Endothelial cell of umbilical vein (primary cell): ENCODE measurements at regions not wholly inside any gene's neighbourhood (a gene's known extent, or its start where the extent isn't known, plus 50 kb on each side); places are given as distances from the start of the nearest gene placed in this dataset.

ENCODE experiments used
- BruUV-seq: library from RNA; stranded (reverse); fragments of 400-500 nt; replicated peaks from 2 replicates; lab custom pipeline; 2021; lab: Mats Ljungman, UMichigan
- CTCF ChIA-PET: fragments of 300-600, 350-600 bp; sonication (Branson Sonifier 250); formaldehyde crosslinking; loops from one replicate; lab custom pipeline; 2021; ENCODE audit warnings: antibody characterized with exemption, inconsistent platforms; lab: Charles Lee
- POLR2A ChIA-PET: fragments of 300-600, 350-600 bp; sonication (Branson Sonifier 250); formaldehyde crosslinking; loops from one replicate; lab custom pipeline; 2021; ENCODE audit warnings: antibody characterized with exemption, inconsistent platforms; lab: Charles Lee
- DNase-seq: peaks from one replicate; pipeline ENCODE4 v3.0.0-alpha.2; 2011; ENCODE audit warnings: low read depth, low spot score
- FAIRE-seq: peaks from 2 replicates; lab custom pipeline; 2011; peaks lifted over from hg19 to GRCh38; lab: Jason Lieb, UNC
- H2AFZ ChIP-seq: 2 replicates; pipeline ENCODE4 v1.6.0; 2012; ENCODE audit warnings: low read depth, low read length, control low read depth, inconsistent platforms
- H3K27ac ChIP-seq: 2 replicates; pipeline ENCODE4 v1.5.1; 2011; ENCODE audit warnings: low read depth, mild to moderate bottlenecking, control low read depth, low read length, moderate library complexity; ENCODE audit not compliant: insufficient read depth
- H3K27me3 ChIP-seq, 2 experiments: 2 replicates each; pipeline versions ENCODE4 v1.6.0 to v1.6.1; 2011; ENCODE audit warnings: low read length in 2 of 2, mixed read lengths in 1 of 2; ENCODE audit not compliant: control insufficient read depth in 2 of 2, insufficient read depth in 2 of 2
- H3K36me3 ChIP-seq, 2 experiments: 2 replicates in 1 of 2; 3 replicates in 1 of 2; pipeline ENCODE4 v1.5.1; 2011; ENCODE audit warnings: low read length in 2 of 2, mild to moderate bottlenecking in 1 of 2, moderate library complexity in 1 of 2; ENCODE audit not compliant: control insufficient read depth in 2 of 2, insufficient read depth in 2 of 2; ENCODE audit errors: extremely low read depth in 1 of 2
- H3K4me1 ChIP-seq: 3 replicates; pipeline ENCODE4 v1.5.1; 2011; ENCODE audit warnings: mild to moderate bottlenecking, low read length; ENCODE audit not compliant: control insufficient read depth, insufficient read depth; ENCODE audit errors: extremely low read depth
- H3K4me2 ChIP-seq: 2 replicates; pipeline ENCODE4 v1.6.1; 2011; ENCODE audit warnings: low read length, control low read depth, mixed read lengths; ENCODE audit not compliant: insufficient read depth
- H3K4me3 ChIP-seq, 3 experiments: fragments of 200-600 bp in 1 of 3; sonication (generic), shearing (Covaris generic) in 1 of 3; replicated peaks in 1 of 3; 2 replicates each; pipeline ENCODE4 v1.5.1; 2011 to 2016; ENCODE audit warnings: control low read depth in 3 of 3, low read length in 3 of 3, mild to moderate bottlenecking in 2 of 3, inconsistent platforms in 1 of 3, low read depth in 1 of 3, moderate library complexity in 1 of 3; ENCODE audit not compliant: insufficient read depth in 1 of 3
- H3K79me2 ChIP-seq: 2 replicates; pipeline ENCODE4 v1.6.0; 2012; ENCODE audit warnings: low read length, inconsistent platforms; ENCODE audit not compliant: control insufficient read depth, insufficient read depth
- H3K9ac ChIP-seq: replicated peaks from 2 replicates; pipeline ENCODE3; 2011; ENCODE audit warnings: low read length, control low read depth; ENCODE audit not compliant: insufficient read depth; ENCODE audit errors: extremely low read depth
- H3K9me1 ChIP-seq: replicated peaks from 3 replicates; pipeline ENCODE4 v1.6.0; 2011; ENCODE audit warnings: mild to moderate bottlenecking, low read length; ENCODE audit not compliant: control insufficient read depth, insufficient read depth; ENCODE audit errors: extremely low read depth
- H3K9me3 ChIP-seq: replicated peaks from 2 replicates; pipeline ENCODE4 v1.5.1; 2012; ENCODE audit warnings: low read length, inconsistent platforms; ENCODE audit not compliant: control insufficient read depth, insufficient read depth
- H4K20me1 ChIP-seq: replicated peaks from 2 replicates; pipeline ENCODE3; 2011; ENCODE audit warnings: mild to moderate bottlenecking, low read length; ENCODE audit not compliant: control insufficient read depth, insufficient read depth; ENCODE audit errors: extremely low read depth
- CTCF ChIP-seq, 2 donors: IDR thresholded peaks; 1 replicate in 1 of 2; 2 replicates in 1 of 2; pipeline ENCODE4 v1.5.1; 2011; ENCODE audit warnings: low read length in 2 of 2, mild to moderate bottlenecking in 2 of 2, moderate library complexity in 2 of 2, control low read depth in 1 of 2, inconsistent platforms in 1 of 2, low read depth in 1 of 2; ENCODE audit not compliant: insufficient read depth in 1 of 2; ENCODE audit errors: extremely low read depth in 1 of 2
- EZH2 ChIP-seq: IDR thresholded peaks from 2 replicates; pipeline ENCODE4 v1.6.1; 2012; ENCODE audit warnings: borderline replicate concordance, low read depth, mild to moderate bottlenecking, moderate library complexity, low read length, inconsistent platforms; ENCODE audit not compliant: severe bottlenecking
- FOS ChIP-seq: IDR thresholded peaks from 2 replicates; pipeline ENCODE4 v1.6.1; 2011; ENCODE audit warnings: mild to moderate bottlenecking, low read length, moderate library complexity, borderline replicate concordance; ENCODE audit not compliant: insufficient read depth
- GATA2 ChIP-seq: IDR thresholded peaks from 2 replicates; pipeline ENCODE4 v1.7.0; 2011; ENCODE audit warnings: low read depth, mild to moderate bottlenecking, moderate library complexity, mixed read lengths, low read length; ENCODE audit not compliant: insufficient read length, insufficient read depth
- JUN ChIP-seq: IDR thresholded peaks from 2 replicates; pipeline ENCODE4 v1.6.1; 2011; ENCODE audit warnings: borderline replicate concordance, low read depth; ENCODE audit not compliant: insufficient read length, insufficient read depth
- MAX ChIP-seq: IDR thresholded peaks from 2 replicates; pipeline ENCODE4 v1.6.1; 2011; ENCODE audit not compliant: insufficient read depth, insufficient read length
- MYC ChIP-seq: IDR thresholded peaks from one replicate; pipeline ENCODE4 v1.6.1; 2011; ENCODE audit warnings: mild to moderate bottlenecking, low read depth, low read length
- POLR2A ChIP-seq: IDR thresholded peaks from 2 replicates; pipeline ENCODE4 v1.6.1; 2012; ENCODE audit warnings: low read depth, mild to moderate bottlenecking, control low read depth, low read length
- POLR2AphosphoS5 ChIP-seq: IDR thresholded peaks from 2 replicates; pipeline ENCODE4 v1.6.1; 2012; ENCODE audit warnings: low read depth, mild to moderate bottlenecking, control low read depth, low read length, moderate library complexity; ENCODE audit not compliant: insufficient read depth
- dilution Hi-C: fragments of 300-500 bp; cut with MboI; formaldehyde crosslinking; loops from one replicate; pipeline ENCODE4 v1.15.0; 2019; ENCODE audit warnings: low sequenced_read_pairs; ENCODE audit not compliant: extremely low pct_ligation_motif_present
- intact Hi-C: fragments of 100-400 bp; cut with micrococcal nuclease; formaldehyde crosslinking; loops from one replicate; pipeline ENCODE4 v1.10.0; 2022

- dilution Hi-C loops: no loop called here
- no peak for DNase-seq
These were observed 523.2 kb upstream of the ZNF717 start for GRCh38 chr3:76308541-76308940.

More at GRCh38 chr3:76308541-76308940, 523.2 kb upstream of the ZNF717 start:
- POLR2A ChIA-PET: no interaction called here
- intact Hi-C loops: no loop called here
- no peaks in the 10 kb centered on the region for H3K9me1 ChIP-seq
- H3K27ac ChIP-seq: no peak overlapping the region
- H3K79me2 ChIP-seq: no peaks in the 10 kb centered on the region
- BruUV-seq: no TSS peak
- TF ChIP-seq POLR2AphosphoS5: no peak
- no peak for TF ChIP-seq MAX
- TF ChIP-seq JUN: no peak
- no peak for TF ChIP-seq CTCF (IDR thresholded peaks at IDR 0.05; ENCODE audit: extremely low read depth in 1 of 2, insufficient read depth in 1 of 2, low read depth in 1 of 2, low read length in 2 of 2)
- TF ChIP-seq POLR2A: no peak
- TF ChIP-seq MYC: no peak
- TF ChIP-seq EZH2: no peak
- TF ChIP-seq FOS: no peak
- TF ChIP-seq GATA2: no peak
- H3K9ac ChIP-seq: no peak overlapping the region
- H4K20me1 ChIP-seq: no peaks in the 10 kb centered on the region
- no peaks in the 10 kb centered on the region for H3K9me3 ChIP-seq
- H3K36me3 ChIP-seq: no peaks in the 10 kb centered on the region
- no peak for FAIRE-seq
- CTCF ChIA-PET: no interaction called here
- H3K4me2 ChIP-seq: no peak overlapping the region
- no peaks in the 10 kb centered on the region for H3K4me1 ChIP-seq
- H3K27me3 ChIP-seq: no peaks in the 10 kb centered on the region
- no peak overlapping the region for H2AFZ ChIP-seq
- no peak overlapping the region for H3K4me3 ChIP-seq
